ENCODE measurements at regions not wholly inside any gene's neighbourhood (a gene's known extent, or its start where the extent isn't known, plus 50 kb on each side); places are given as distances from the start of the nearest gene placed in this dataset.
"Not testable (repeated sequence)": the region's sequence is repeated elsewhere in the genome, so short reads cannot be mapped to it uniquely, and the experiment has no call there.

DNA sequence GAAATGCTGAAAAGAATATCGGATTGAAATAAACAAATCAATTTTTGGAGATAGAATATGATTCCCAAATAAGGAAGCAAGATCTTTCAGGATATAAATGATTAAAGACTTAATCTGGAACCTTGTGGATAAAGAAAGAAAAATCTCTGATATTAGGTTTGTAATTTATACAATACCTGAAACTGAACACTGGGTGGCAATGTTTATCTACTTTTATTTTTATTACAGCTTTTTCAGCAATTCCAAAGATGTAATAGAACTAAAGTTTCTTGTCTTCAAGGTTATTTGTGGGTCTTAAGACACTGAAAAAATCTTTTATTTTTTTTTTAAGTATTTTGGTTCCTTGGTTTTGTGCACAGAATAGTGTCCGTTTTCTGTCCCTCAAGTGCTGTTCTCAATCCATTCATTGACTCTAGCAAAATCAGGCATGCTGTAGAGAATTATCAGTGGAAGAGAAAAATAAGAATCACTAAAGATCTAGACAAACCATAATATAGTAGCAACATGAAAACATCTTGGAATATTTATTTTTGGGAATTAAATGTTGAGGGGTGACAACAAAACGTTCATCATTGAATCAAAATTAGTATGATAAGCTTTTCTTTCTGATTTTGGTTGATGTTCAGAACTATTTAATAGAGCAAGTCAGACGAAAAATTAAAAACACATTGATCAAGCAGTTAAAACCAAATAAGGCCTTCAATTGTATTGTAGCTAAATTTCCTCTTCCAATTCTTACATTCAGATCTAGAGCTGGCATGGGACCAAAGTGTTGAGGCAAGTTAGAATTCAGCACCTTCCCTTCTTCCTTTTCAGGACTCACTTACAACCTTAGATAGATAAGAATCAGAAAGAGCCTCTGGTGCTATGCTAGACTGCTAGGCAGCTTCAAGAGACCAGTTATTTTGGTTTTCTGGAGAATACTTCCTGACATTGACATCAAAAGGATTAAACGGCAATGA is 704.4 kb upstream of the PCDH20 start:
- ATAC-seq (ENCODE audit: low FRiP score) (no peak), DNase-seq (ENCODE audit: low spot score) (no peak)
- TF ChIP-seq, protein P1, sequence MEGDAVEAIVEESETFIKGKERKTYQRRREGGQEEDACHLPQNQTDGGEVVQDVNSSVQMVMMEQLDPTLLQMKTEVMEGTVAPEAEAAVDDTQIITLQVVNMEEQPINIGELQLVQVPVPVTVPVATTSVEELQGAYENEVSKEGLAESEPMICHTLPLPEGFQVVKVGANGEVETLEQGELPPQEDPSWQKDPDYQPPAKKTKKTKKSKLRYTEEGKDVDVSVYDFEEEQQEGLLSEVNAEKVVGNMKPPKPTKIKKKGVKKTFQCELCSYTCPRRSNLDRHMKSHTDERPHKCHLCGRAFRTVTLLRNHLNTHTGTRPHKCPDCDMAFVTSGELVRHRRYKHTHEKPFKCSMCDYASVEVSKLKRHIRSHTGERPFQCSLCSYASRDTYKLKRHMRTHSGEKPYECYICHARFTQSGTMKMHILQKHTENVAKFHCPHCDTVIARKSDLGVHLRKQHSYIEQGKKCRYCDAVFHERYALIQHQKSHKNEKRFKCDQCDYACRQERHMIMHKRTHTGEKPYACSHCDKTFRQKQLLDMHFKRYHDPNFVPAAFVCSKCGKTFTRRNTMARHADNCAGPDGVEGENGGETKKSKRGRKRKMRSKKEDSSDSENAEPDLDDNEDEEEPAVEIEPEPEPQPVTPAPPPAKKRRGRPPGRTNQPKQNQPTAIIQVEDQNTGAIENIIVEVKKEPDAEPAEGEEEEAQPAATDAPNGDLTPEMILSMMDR (IDR thresholded peaks at IDR 0.05), result no peak

GRCh38 chr13:62115831-62116230 is 700.2 kb upstream of the PCDH20 start:
- no peak for DNase-seq (ENCODE audit: low spot score)
- TF ChIP-seq, protein P1 (IDR thresholded peaks at IDR 0.05), result no peak

GRCh38 chr13:62113179-62113578 is 697.5 kb upstream of the PCDH20 start:
- TF ChIP-seq, protein P1 (IDR thresholded peaks at IDR 0.05), result no peak
- no peak for ATAC-seq (ENCODE audit: low FRiP score)
- DNase-seq (ENCODE audit: low spot score), result no peak

More at GRCh38 chr13:62115831-62116230, 700.2 kb upstream of the PCDH20 start:
- no peak for ATAC-seq (ENCODE audit: low FRiP score)

DNA sequence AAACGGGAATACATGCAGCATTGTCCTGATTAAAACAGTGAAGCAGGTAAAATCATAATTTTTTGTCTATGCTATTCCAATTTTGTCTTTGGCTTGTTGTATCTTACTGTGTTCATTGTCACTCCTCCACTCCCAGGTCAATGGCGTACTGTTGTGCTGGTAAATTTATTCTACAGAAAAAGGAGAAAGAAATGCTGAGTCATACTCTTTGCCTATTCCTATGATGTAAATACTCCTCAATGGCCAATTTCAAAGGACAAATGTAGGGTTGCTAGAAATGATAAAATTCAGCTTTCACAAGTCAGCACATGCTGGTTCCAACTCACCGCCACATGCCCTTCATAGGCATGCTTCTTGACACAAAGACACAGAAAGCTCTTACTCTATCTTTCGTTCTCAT is 694.4 kb upstream of the PCDH20 start:
- ATAC-seq (ENCODE audit: low FRiP score), result no peak

GRCh38 chr13:62104136-62104535 is 688.5 kb upstream of the PCDH20 start:
- ATAC-seq (ENCODE audit: low FRiP score); DNase-seq (ENCODE audit: low spot score): not testable (repeated sequence)

More for the DNA sequence above, 694.4 kb upstream of the PCDH20 start:
- no peak for DNase-seq (ENCODE audit: low spot score)
- TF ChIP-seq, protein P1 (IDR thresholded peaks at IDR 0.05), result no peak

- TF ChIP-seq, protein P1 (IDR thresholded peaks at IDR 0.05), result no peak
- ATAC-seq (ENCODE audit: low FRiP score), result no peak
- DNase-seq (ENCODE audit: low spot score), result no peak
Observed at GRCh38 chr13:62096652-62097051, 681.0 kb upstream of the PCDH20 start.

DNA sequence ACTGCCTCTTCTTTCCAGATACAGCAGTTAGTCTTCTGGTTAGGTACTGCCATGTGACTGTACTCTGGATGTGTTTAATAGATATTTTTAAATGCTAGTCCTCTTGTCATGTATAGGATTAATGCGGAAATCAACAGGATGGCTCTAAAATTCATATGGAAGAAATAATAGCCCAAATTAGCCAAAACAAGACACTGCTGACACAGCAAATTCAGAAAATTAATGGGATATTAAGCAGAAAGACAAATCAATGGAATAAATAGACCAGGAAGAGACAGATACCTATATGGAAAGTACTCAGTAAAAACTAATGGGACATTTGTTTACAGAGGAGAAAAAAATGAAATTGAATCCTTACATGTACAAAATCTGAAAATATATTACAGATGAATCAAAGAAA is 679.3 kb upstream of the PCDH20 start:
- ATAC-seq (ENCODE audit: low FRiP score), result no peak
- TF ChIP-seq, protein P1 (IDR thresholded peaks at IDR 0.05), result no peak
- DNase-seq (ENCODE audit: low spot score), result no peak

Measured in omental fat pad (tissue), 3 donors.